Fibroblast of lung (primary cell): ENCODE measurements at regions not wholly inside any gene's neighbourhood (a gene's known extent, or its start where the extent isn't known, plus 50 kb on each side); places are given as distances from the start of the nearest gene placed in this dataset.

Source experiments
- CTCF ChIP-seq, 2 donors: IDR thresholded peaks in 1 of 2; conservative IDR thresholded peaks in 1 of 2; 1 replicate in 1 of 2; 2 replicates in 1 of 2; pipeline ENCODE4 v1.5.1; 2011 to 2012; ENCODE audit warnings: low read length in 2 of 2, control low read depth in 1 of 2, inconsistent platforms in 1 of 2, low read depth in 1 of 2, mild to moderate bottlenecking in 1 of 2
- EZH2 ChIP-seq: IDR thresholded peaks from 2 replicates; pipeline ENCODE4 v1.5.1; 2012; ENCODE audit warnings: low read length, control low read depth, mild to moderate bottlenecking; ENCODE audit errors: missing control alignments

DNA sequence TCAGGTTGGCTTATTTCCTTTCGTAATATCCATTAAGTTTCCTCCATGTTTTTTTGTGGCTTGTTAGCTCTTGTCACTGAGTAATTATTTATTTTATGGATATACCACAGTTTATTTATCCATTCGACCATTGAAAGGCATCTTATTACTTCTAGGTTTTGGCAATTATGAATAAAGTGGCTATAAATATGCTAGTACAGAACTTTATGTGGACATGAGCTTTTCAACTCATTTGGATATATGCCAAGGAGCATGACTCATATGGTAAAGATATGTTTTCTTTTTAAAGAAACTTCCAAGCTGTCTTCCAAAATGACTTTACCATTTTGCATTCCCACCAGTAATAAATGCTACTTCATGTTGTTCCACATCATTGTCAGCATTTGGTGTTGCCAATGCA lies 803.6 kb downstream of the GLUD2 start:
- TF ChIP-seq CTCF (conservative IDR thresholded peaks at IDR 0.05 in 1 of 2, IDR thresholded peaks at IDR 0.05 in 1 of 2; ENCODE audit: low read depth in 1 of 2, low read length in 2 of 2) (no peak), EZH2 (no peak)
